ENCODE measurements at regions not wholly inside any gene's neighbourhood (a gene's known extent, or its start where the extent isn't known, plus 50 kb on each side); places are given as distances from the start of the nearest gene placed in this dataset.

- H3K9ac ChIP-seq (ENCODE audit: low read length): no peak overlapping the region
- H3K4me1 ChIP-seq (ENCODE audit: insufficient read depth, low read length, severe bottlenecking): no peaks in the 10 kb centered on the region
- no peak overlapping the region for H3K4me2 ChIP-seq (ENCODE audit: low read length)
- H3K4me3 ChIP-seq (ENCODE audit: low read depth, low read length, poor library complexity, severe bottlenecking): no peak overlapping the region
- H3K79me2 ChIP-seq (ENCODE audit: insufficient read depth, low read length): no peaks in the 10 kb centered on the region
- no peaks in the 10 kb centered on the region for H3K9me2 ChIP-seq (ENCODE audit: low read depth, low read length)
- H3F3A ChIP-seq (ENCODE audit: insufficient read depth, low read length): no peaks in the 10 kb centered on the region
- no peak overlapping the region for H2AFZ ChIP-seq (ENCODE audit: low read length)
- no peaks in the 10 kb centered on the region for H3K27me3 ChIP-seq (ENCODE audit: insufficient read depth, low read length)
- H3K27ac ChIP-seq (ENCODE audit: low read depth, low read length, poor library complexity, severe bottlenecking): no peak overlapping the region
- TF ChIP-seq EZH2 (IDR thresholded peaks at IDR 0.05; ENCODE audit: borderline replicate concordance, low read length): no peak
- TF ChIP-seq CTCF (IDR thresholded peaks at IDR 0.05; ENCODE audit: low read length): no peak
- H3K9me3 ChIP-seq (ENCODE audit: low read length): no peaks in the 10 kb centered on the region
- H4K20me1 ChIP-seq (ENCODE audit: insufficient read depth, low read length): no peaks in the 10 kb centered on the region
- H3K36me3 ChIP-seq (ENCODE audit: insufficient read depth, low read length): no peaks in the 10 kb centered on the region
Observed at GRCh38 chr16:72256398-72257066, 84.6 kb upstream of the PMFBP1 start.

GRCh38 chr16:72255786-72256185 lies 83.8 kb upstream of the PMFBP1 start:
- Histone ChIP-seq H3K9me3 (ENCODE audit: low read length) (no peaks in the 10 kb centered on the region), H3K79me2 (ENCODE audit: insufficient read depth, low read length) (no peaks in the 10 kb centered on the region), H3K27ac (ENCODE audit: low read depth, low read length, poor library complexity, severe bottlenecking) (no peak overlapping the region), H3K9ac (ENCODE audit: low read length) (no peak overlapping the region), H3K4me3 (ENCODE audit: low read depth, low read length, poor library complexity, severe bottlenecking) (no peak overlapping the region), H3F3A (ENCODE audit: insufficient read depth, low read length) (no peaks in the 10 kb centered on the region), H2AFZ (ENCODE audit: low read length) (no peak overlapping the region), H3K4me1 (ENCODE audit: insufficient read depth, low read length, severe bottlenecking) (no peaks in the 10 kb centered on the region), H3K27me3 (ENCODE audit: insufficient read depth, low read length) (no peaks in the 10 kb centered on the region), H3K36me3 (ENCODE audit: insufficient read depth, low read length) (no peaks in the 10 kb centered on the region), H4K20me1 (ENCODE audit: insufficient read depth, low read length) (no peaks in the 10 kb centered on the region), H3K4me2 (ENCODE audit: low read length) (no peak overlapping the region), H3K9me2 (ENCODE audit: low read depth, low read length) (no peaks in the 10 kb centered on the region)
- TF ChIP-seq CTCF (IDR thresholded peaks at IDR 0.05; ENCODE audit: low read length) (no peak), EZH2 (IDR thresholded peaks at IDR 0.05; ENCODE audit: borderline replicate concordance, low read length) (no peak)

- Histone ChIP-seq H3K4me1 (ENCODE audit: insufficient read depth, low read length, severe bottlenecking) (no peaks in the 10 kb centered on the region), H3K4me3 (ENCODE audit: low read depth, low read length, poor library complexity, severe bottlenecking) (no peak overlapping the region), H3K9ac (ENCODE audit: low read length) (no peak overlapping the region), H4K20me1 (ENCODE audit: insufficient read depth, low read length) (no peaks in the 10 kb centered on the region), H3K79me2 (ENCODE audit: insufficient read depth, low read length) (no peaks in the 10 kb centered on the region), H3K27ac (ENCODE audit: low read depth, low read length, poor library complexity, severe bottlenecking) (no peak overlapping the region), H3K27me3 (ENCODE audit: insufficient read depth, low read length) (no peaks in the 10 kb centered on the region), H3K4me2 (ENCODE audit: low read length) (no peak overlapping the region), H3K9me2 (ENCODE audit: low read depth, low read length) (no peaks in the 10 kb centered on the region), H3F3A (ENCODE audit: insufficient read depth, low read length) (no peaks in the 10 kb centered on the region), H3K36me3 (ENCODE audit: insufficient read depth, low read length) (no peaks in the 10 kb centered on the region), H2AFZ (ENCODE audit: low read length) (no peak overlapping the region), H3K9me3 (ENCODE audit: low read length) (no peaks in the 10 kb centered on the region)
- TF ChIP-seq EZH2 (IDR thresholded peaks at IDR 0.05; ENCODE audit: borderline replicate concordance, low read length): no peak
- TF ChIP-seq CTCF (IDR thresholded peaks at IDR 0.05; ENCODE audit: low read length): no peak
Observed at GRCh38 chr16:72247821-72248253, 75.9 kb upstream of the PMFBP1 start.

All from OCI-LY1 (cell line).